Lung (tissue), 11 donors: ENCODE measurements at regions not wholly inside any gene's neighbourhood (a gene's known extent, or its start where the extent isn't known, plus 50 kb on each side); places are given as distances from the start of the nearest gene placed in this dataset.
A peak's percentile ranks its signal among the peaks of the same experiment; 100 is the strongest.

ENCODE experiments used
- ATAC-seq: fragments of 200-7000 bp; cut with Tn5 transposase; one replicate; pipeline ENCODE4 v1.9.1; 2020; ENCODE audit warnings: moderate number of reproducible peaks; ENCODE audit not compliant: insufficient read depth, low FRiP score
- DNase-seq, 3 donors: peaks; one replicate each; pipeline ENCODE4 v3.0.0-alpha.2; 2013 to 2017
- H3K27ac ChIP-seq, 2 donors: one replicate each; pipeline ENCODE4 v1.5.1; 2013; ENCODE audit warnings: mild to moderate bottlenecking in 2 of 2, moderate library complexity in 2 of 2, control low read depth in 1 of 2, inconsistent platforms in 1 of 2, low read depth in 1 of 2, low read length in 1 of 2
- H3K27me3 ChIP-seq, 3 donors: one replicate each; pipeline ENCODE4 v1.5.1; 2013; ENCODE audit warnings: low read length in 2 of 3; ENCODE audit not compliant: control insufficient read depth in 3 of 3, insufficient read depth in 3 of 3
- H3K36me3 ChIP-seq, 4 donors: one replicate each; pipeline ENCODE4 v1.5.1; 2013; ENCODE audit warnings: low read length in 4 of 4, mild to moderate bottlenecking in 1 of 4, moderate library complexity in 1 of 4; ENCODE audit not compliant: control insufficient read depth in 4 of 4, insufficient read depth in 4 of 4
- H3K4me1 ChIP-seq, 5 donors: one replicate each; pipeline ENCODE4 v1.5.1; 2013; ENCODE audit warnings: low read length in 5 of 5, mild to moderate bottlenecking in 2 of 5, moderate library complexity in 1 of 5; ENCODE audit not compliant: control insufficient read depth in 5 of 5, insufficient read depth in 5 of 5
- H3K4me3 ChIP-seq: one replicate; pipeline ENCODE4 v1.5.1; 2013; ENCODE audit warnings: mild to moderate bottlenecking, control low read depth, moderate library complexity
- H3K9ac ChIP-seq, 2 donors: one replicate each; pipeline ENCODE4 v1.5.1; 2013; ENCODE audit warnings: low read length in 2 of 2, control low read depth in 1 of 2; ENCODE audit not compliant: insufficient read depth in 1 of 2
- H3K9me3 ChIP-seq, 4 donors: one replicate each; pipeline ENCODE4 v1.5.1; 2013; ENCODE audit warnings: low read length in 3 of 4, mild to moderate bottlenecking in 1 of 4, moderate library complexity in 1 of 4; ENCODE audit not compliant: control insufficient read depth in 4 of 4, insufficient read depth in 3 of 4
- WGBS, 2 donors: extraction: QIAGEN DNeasy Blood & Tissue Kit; methylation state at CpG; one replicate each; pipeline ENCODE4 v1.1.7; 2013; 5-methylcytosine and 5-hydroxymethylcytosine counted together
- TF ChIP-seq, protein P1 (sequence below): IDR thresholded peaks from 2 replicates; pipeline ENCODE4 v1.5.1; 2012; ENCODE audit warnings: mild to moderate bottlenecking; ENCODE audit errors: control extremely low read depth, extremely low read depth
- donor health status: control.
- donor health status: control.
- donor health status: Bipolar disorder and iron deficiency.
- donor health status: healthy.
- donor health status: DM: yes; HTN: yes; CAD: no.

DNA sequence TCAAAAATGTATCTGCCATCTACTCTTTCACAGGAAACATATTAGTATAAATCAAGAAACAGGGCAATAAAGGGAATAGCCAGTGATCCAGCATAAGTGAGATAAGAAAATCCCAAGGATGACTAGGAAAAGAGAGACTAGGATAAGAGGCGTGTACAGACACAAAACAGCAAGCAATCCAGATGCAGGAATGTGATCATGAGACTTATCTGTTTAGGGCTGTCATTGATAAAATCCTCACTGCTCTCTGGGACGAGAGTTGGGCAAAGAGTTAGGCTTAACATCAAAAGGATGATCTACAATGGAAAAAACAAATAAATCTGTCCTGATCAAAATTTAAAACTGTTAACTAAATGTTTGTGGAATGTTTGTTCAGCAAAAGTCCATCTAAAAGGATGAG lies 1156.8 kb upstream of the C9orf72 start:
- WGBS, 2 donors, result 31 to 60% methylated on average over 2 of the region's 2 CpGs
- ATAC-seq, result no peak
- Histone ChIP-seq H3K27ac (no peak overlapping the region), H3K4me3 (no peak overlapping the region), H3K27me3 (no peaks in the 10 kb centered on the region), H3K9me3 (no peaks in the 10 kb centered on the region), H3K9ac (no peak overlapping the region), H3K4me1 (no peaks in the 10 kb centered on the region), H3K36me3 (no peaks in the 10 kb centered on the region)
- peak in 1 of 3 donors; percentile 25 for DNase-seq
- TF ChIP-seq, protein P1, sequence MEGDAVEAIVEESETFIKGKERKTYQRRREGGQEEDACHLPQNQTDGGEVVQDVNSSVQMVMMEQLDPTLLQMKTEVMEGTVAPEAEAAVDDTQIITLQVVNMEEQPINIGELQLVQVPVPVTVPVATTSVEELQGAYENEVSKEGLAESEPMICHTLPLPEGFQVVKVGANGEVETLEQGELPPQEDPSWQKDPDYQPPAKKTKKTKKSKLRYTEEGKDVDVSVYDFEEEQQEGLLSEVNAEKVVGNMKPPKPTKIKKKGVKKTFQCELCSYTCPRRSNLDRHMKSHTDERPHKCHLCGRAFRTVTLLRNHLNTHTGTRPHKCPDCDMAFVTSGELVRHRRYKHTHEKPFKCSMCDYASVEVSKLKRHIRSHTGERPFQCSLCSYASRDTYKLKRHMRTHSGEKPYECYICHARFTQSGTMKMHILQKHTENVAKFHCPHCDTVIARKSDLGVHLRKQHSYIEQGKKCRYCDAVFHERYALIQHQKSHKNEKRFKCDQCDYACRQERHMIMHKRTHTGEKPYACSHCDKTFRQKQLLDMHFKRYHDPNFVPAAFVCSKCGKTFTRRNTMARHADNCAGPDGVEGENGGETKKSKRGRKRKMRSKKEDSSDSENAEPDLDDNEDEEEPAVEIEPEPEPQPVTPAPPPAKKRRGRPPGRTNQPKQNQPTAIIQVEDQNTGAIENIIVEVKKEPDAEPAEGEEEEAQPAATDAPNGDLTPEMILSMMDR, result no peak

DNA sequence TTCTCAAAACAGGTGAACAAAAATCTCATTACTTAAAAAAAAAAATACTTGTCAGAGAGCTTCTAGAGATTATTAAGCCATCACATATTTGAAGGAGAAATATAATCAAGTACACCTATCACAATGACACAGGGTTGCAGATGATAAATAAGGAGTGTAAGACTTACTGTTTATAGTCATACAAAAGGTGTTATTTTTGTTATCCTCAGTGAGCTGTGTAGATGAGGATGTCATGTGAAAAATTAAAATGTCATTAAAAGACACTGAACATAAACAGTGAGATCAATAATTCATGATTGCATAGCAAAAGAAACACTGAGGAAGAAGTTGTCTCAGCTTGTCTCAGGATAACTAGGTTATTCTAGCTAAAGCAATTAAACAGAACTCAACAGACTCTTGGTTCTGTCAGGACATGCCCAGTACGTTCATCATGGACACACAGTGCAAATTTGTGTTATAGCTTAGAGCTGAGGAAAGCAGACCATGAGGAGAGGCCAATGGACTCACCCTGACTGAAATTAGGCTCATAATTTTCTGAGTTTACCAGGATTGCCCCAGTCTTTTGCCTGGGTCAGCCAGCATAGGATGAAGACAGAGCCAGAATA lies 1162.6 kb upstream of the C9orf72 start:
- Histone ChIP-seq H3K27ac (no peak overlapping the region), H3K4me3 (no peak overlapping the region), H3K9ac (no peak overlapping the region), H3K27me3 (no peaks in the 10 kb centered on the region), H3K9me3 (no peaks in the 10 kb centered on the region), H3K4me1 (no peaks in the 10 kb centered on the region), H3K36me3 (no peaks in the 10 kb centered on the region)
- TF ChIP-seq, protein P1, result no peak
- DNase-seq, result no peak
- no peak for ATAC-seq
- 56 to 73% methylated on average over 1 of the region's 1 CpG for WGBS, 2 donors

DNA sequence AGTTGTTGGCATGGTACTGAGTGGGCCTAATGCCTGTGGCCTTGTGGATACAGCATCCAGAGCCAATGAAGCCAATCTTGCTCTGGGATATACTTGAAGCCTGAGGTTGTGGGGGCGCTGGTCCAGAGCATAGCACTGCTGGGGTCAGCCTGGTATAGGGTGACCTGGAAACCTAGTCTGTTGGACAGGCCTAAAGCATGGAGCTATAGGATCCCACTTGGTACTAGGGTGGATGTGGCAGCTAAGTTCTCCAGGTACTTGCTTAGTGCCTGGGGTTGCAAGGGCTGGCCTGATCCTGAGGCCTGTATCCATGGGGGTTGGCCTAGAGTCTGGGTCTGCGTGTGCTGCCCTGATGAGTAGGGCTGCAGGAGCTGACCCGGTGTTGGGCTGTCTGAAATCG lies 1168.2 kb upstream of the C9orf72 start:
- TF ChIP-seq, protein P1, result no peak
- WGBS, 2 donors, result 85 to 86% methylated on average over 4 of the region's 4 CpGs
- H3K9ac ChIP-seq, result no peak overlapping the region
- no peaks in the 10 kb centered on the region for H3K27me3 ChIP-seq
- no peak for DNase-seq
- peaks cover 0 to 7% (median 2%) of the 10 kb centered on the region in 4 donors for H3K9me3 ChIP-seq
- no peaks in the 10 kb centered on the region for H3K4me1 ChIP-seq
- H3K36me3 ChIP-seq, result no peaks in the 10 kb centered on the region
- H3K27ac ChIP-seq, result no peak overlapping the region
- no peak overlapping the region for H3K4me3 ChIP-seq
- ATAC-seq, result no peak

DNA sequence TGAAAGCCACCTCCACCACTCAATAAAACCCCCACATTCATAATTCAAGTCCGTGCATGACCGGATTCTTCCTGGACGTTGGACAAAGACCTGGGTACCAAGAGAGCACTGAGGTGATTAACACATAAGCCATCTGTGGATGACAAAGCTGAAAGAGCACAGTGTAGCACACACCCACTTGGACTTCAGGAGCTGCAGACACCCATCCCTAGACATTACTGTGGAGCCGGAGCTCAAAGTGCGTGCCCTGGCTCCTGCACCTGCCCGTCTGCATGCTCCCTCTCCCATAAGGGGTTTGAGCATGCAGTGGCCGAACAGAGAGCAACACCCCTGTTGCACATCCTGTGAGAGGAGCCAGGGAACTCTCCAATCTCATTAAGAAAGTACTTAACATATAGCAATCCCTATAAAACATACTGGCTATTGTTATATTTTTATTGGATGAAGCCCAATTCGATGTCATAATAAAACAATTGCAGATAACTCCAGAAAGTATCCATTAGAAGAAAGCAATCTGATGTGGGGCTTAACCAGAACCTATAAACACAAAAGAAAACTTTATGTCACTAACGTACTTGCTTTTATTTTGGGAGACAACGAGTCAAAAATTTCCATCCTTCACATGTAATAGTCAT lies 1174.2 kb upstream of the C9orf72 start:
- no peak for ATAC-seq
- WGBS, 2 donors, result 72 to 79% methylated on average over 10 of the region's 10 CpGs
- peak in 2 of 3 donors; percentile 18 to 54 for DNase-seq
- Histone ChIP-seq H3K27ac (no peak overlapping the region), H3K9me3 (peaks cover 0 to 3% (median 1%) of the 10 kb centered on the region in 4 donors), H3K4me1 (peaks cover 0 to 3% (median 0%) of the 10 kb centered on the region in 5 donors), H3K4me3 (no peak overlapping the region), H3K9ac (no peak overlapping the region), H3K27me3 (no peaks in the 10 kb centered on the region), H3K36me3 (no peaks in the 10 kb centered on the region)
- TF ChIP-seq, protein P1, result no peak
